ENCODE measurements at regions not wholly inside any gene's neighbourhood (a gene's known extent, or its start where the extent isn't known, plus 50 kb on each side); places are given as distances from the start of the nearest gene placed in this dataset.

GRCh38 chr1:198423673-198424072 lies 116.8 kb downstream of the ATP6V1G3 start:
- CTCF ChIA-PET (ENCODE audit: low intra/inter-chr PET ratio, low total read pairs), result no interaction called here
- BruUV-seq (replicated peaks), result no TSS peak
- TF ChIP-seq ZNF33B (CRISPR knock-in tag; IDR thresholded peaks at IDR 0.05) (no peak), SMC3 (IDR thresholded peaks at IDR 0.05; ENCODE audit: low read length) (no peak), ETS1 (CRISPR knock-in tag; IDR thresholded peaks at IDR 0.05) (no peak), SRSF9 (IDR thresholded peaks at IDR 0.05; ENCODE audit: borderline replicate concordance, insufficient read depth, low read depth, low read length, poor library complexity, severe bottlenecking) (no peak), PRDM10 (CRISPR knock-in tag; IDR thresholded peaks at IDR 0.05; ENCODE audit: low read depth) (no peak), ZNF281 (CRISPR knock-in tag; IDR thresholded peaks at IDR 0.05; ENCODE audit: borderline replicate concordance) (no peak), FOXA3 (CRISPR knock-in tag; IDR thresholded peaks at IDR 0.05) (no peak), CHCHD3 (CRISPR knock-in tag; IDR thresholded peaks at IDR 0.05) (no peak), MLXIP (CRISPR knock-in tag; IDR thresholded peaks at IDR 0.05; ENCODE audit: borderline replicate concordance) (no peak), ZMAT5 (CRISPR knock-in tag; IDR thresholded peaks at IDR 0.05; ENCODE audit: borderline replicate concordance, low read depth) (no peak), TCF7 (IDR thresholded peaks at IDR 0.05; ENCODE audit: low read depth) (no peak), SIX4 (CRISPR knock-in tag; IDR thresholded peaks at IDR 0.05) (no peak), ZNF616 (CRISPR knock-in tag; IDR thresholded peaks at IDR 0.05; ENCODE audit: low read depth) (no peak)
- H3K4me3 ChIP-seq (replicated peaks in 1 of 3; ENCODE audit: insufficient read depth in 1 of 3, low read depth in 2 of 3, low read length in 3 of 3), result no peak overlapping the region
- POLR2A ChIA-PET, result no interaction called here
- 0% methylated on average over 1 of the region's 1 CpG for WGBS (ENCODE audit: low lambda C conversion rate)
- H3K79me2 ChIP-seq (ENCODE audit: insufficient read depth, low read length), result no peaks in the 10 kb centered on the region
- ATAC-seq (no peak), DNase-seq (ENCODE audit: low spot score) (no peak), FAIRE-seq (no peak)
- intact Hi-C loops (cut with micrococcal nuclease; ENCODE audit: unreplicated experiment), result no loop called here
- H3K9ac ChIP-seq (ENCODE audit: insufficient read depth, low read depth, low read length), result no peak overlapping the region
- H4K20me1 ChIP-seq (ENCODE audit: insufficient read depth, low read length), result no peaks in the 10 kb centered on the region
- H3K27me3 ChIP-seq (ENCODE audit: control insufficient read depth in 1 of 2, insufficient read depth in 2 of 2, low read length in 2 of 2), result no peaks in the 10 kb centered on the region
- no peak overlapping the region for H3K4me2 ChIP-seq (ENCODE audit: low read depth, low read length)
- no peaks in the 10 kb centered on the region for H3K9me3 ChIP-seq (ENCODE audit: low read length)
- in situ Hi-C loops (cut with HindIII; ENCODE audit: extremely low pct_ligation_motif_present, low pct_unique_long_range_greater_than_20kb), result no loop called here
- no peaks in the 10 kb centered on the region for H3K36me3 ChIP-seq (replicated peaks in 1 of 2; ENCODE audit: control insufficient read depth in 1 of 2, insufficient read depth in 2 of 2, low read length in 2 of 2)
- H3K4me1 ChIP-seq (ENCODE audit: insufficient read depth, low read length), result no peaks in the 10 kb centered on the region
- H3K27ac ChIP-seq (ENCODE audit: extremely low read length, insufficient read depth, low read length), result no peak overlapping the region
- H2AFZ ChIP-seq (ENCODE audit: low read length), result no peak overlapping the region

All from HepG2 (cell line).